Body of pancreas (tissue), 4 donors: ENCODE measurements at regions not wholly inside any gene's neighbourhood (a gene's known extent, or its start where the extent isn't known, plus 50 kb on each side); places are given as distances from the start of the nearest gene placed in this dataset.

Source experiments
- ATAC-seq: fragments of 150-250 bp; one replicate; pipeline ENCODE4 v1.9.1; 2016
- DNase-seq, 4 donors: peaks; one replicate each; pipeline ENCODE4 v3.0.0-alpha.2; 2019
- H3K27ac ChIP-seq, 4 donors: fragments of 200-600 bp; sonication (generic); 1 replicate in 3 of 4; 2 replicates in 1 of 4; pipeline versions ENCODE4 v1.5.1 to v1.6.1; 2016 to 2019; ENCODE audit warnings: mild to moderate bottlenecking in 1 of 4, mixed read lengths in 1 of 4, moderate library complexity in 1 of 4
- H3K27me3 ChIP-seq, 2 donors: fragments of 200-600 bp; sonication (generic); one replicate each; pipeline ENCODE4 v1.6.0; 2016; ENCODE audit warnings: mild to moderate bottlenecking in 1 of 2
- H3K36me3 ChIP-seq, 2 donors: fragments of 200-600 bp; sonication (generic); replicated peaks in 1 of 2; 2 replicates each; pipeline ENCODE4 v1.5.1; 2016; ENCODE audit warnings: low read depth in 2 of 2; ENCODE audit not compliant: insufficient read depth in 1 of 2
- H3K4me1 ChIP-seq: fragments of 200-600 bp; sonication (generic); one replicate; pipeline ENCODE4 v1.6.0; 2016
- H3K4me3 ChIP-seq, 2 donors: fragments of 200-600 bp; sonication (generic); 1 replicate in 1 of 2; 2 replicates in 1 of 2; pipeline ENCODE4 v1.5.1; 2016 to 2019
- H3K9me3 ChIP-seq, 3 donors: fragments of 200-600 bp; sonication (generic); 1 replicate in 2 of 3; 2 replicates in 1 of 3; pipeline ENCODE4 v1.5.1; 2016
- POLR2A ChIP-seq, 3 donors: fragments of 450-650 bp; IDR thresholded peaks; one replicate each; pipeline ENCODE4 v1.6.1; 2016; ENCODE audit warnings: antibody characterized with exemption in 3 of 3, mild to moderate bottlenecking in 2 of 3
- WGBS, 2 donors: methylation state at CpG; one replicate each; pipeline ENCODE4 v1.1.5; 2017; 5-methylcytosine and 5-hydroxymethylcytosine counted together
- intact Hi-C: fragments of 100-400 bp; cut with DNase I; formaldehyde crosslinking; loops from one replicate; pipeline ENCODE4 v1.15.1; 2023
- TF ChIP-seq, protein P1 (sequence below), 7 experiments: fragments of 450-650 bp in 4 of 7; fragments of 200-600 bp in 3 of 7; sonication (generic) in 3 of 7; IDR thresholded peaks; one replicate each; pipeline ENCODE4 v1.5.1; 2016 to 2019; ENCODE audit warnings: antibody characterized with exemption in 7 of 7

- intact Hi-C loops = no loop called here
- no peak for TF ChIP-seq POLR2A (IDR thresholded peaks at IDR 0.05)
- TF ChIP-seq, protein P1, sequence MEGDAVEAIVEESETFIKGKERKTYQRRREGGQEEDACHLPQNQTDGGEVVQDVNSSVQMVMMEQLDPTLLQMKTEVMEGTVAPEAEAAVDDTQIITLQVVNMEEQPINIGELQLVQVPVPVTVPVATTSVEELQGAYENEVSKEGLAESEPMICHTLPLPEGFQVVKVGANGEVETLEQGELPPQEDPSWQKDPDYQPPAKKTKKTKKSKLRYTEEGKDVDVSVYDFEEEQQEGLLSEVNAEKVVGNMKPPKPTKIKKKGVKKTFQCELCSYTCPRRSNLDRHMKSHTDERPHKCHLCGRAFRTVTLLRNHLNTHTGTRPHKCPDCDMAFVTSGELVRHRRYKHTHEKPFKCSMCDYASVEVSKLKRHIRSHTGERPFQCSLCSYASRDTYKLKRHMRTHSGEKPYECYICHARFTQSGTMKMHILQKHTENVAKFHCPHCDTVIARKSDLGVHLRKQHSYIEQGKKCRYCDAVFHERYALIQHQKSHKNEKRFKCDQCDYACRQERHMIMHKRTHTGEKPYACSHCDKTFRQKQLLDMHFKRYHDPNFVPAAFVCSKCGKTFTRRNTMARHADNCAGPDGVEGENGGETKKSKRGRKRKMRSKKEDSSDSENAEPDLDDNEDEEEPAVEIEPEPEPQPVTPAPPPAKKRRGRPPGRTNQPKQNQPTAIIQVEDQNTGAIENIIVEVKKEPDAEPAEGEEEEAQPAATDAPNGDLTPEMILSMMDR (IDR thresholded peaks at IDR 0.05) = no peak
- Histone ChIP-seq H3K9me3 (no peaks in the 10 kb centered on the region), H3K27ac (no peak overlapping the region), H3K4me1 (no peaks in the 10 kb centered on the region), H3K4me3 (no peak overlapping the region), H3K27me3 (no peaks in the 10 kb centered on the region), H3K36me3 (no peaks in the 10 kb centered on the region)
- no peak for DNase-seq
- 47 to 48% methylated on average over 8 of the region's 8 CpGs for WGBS, 2 donors
- no peak for ATAC-seq
These were observed 92.6 kb upstream of the TMEM132E start for GRCh38 chr17:34486761-34487160.

GRCh38 chr17:34485999-34486398 is 93.4 kb upstream of the TMEM132E start:
- ATAC-seq = no peak
- intact Hi-C loops = no loop called here
- Histone ChIP-seq H3K9me3 (no peaks in the 10 kb centered on the region), H3K4me1 (no peaks in the 10 kb centered on the region), H3K27me3 (no peaks in the 10 kb centered on the region), H3K27ac (no peak overlapping the region), H3K4me3 (no peak overlapping the region), H3K36me3 (no peaks in the 10 kb centered on the region)
- DNase-seq = no peak
- TF ChIP-seq POLR2A (IDR thresholded peaks at IDR 0.05) = no peak
- TF ChIP-seq, protein P1 (IDR thresholded peaks at IDR 0.05) = no peak
- 59 to 68% methylated on average over 7 of the region's 7 CpGs for WGBS, 2 donors

- H3K4me3 ChIP-seq = no peak overlapping the region
- intact Hi-C loops = no loop called here
- H3K27ac ChIP-seq = no peak overlapping the region
- ATAC-seq (no peak), DNase-seq (no peak)
- no peaks in the 10 kb centered on the region for H3K27me3 ChIP-seq
- no peaks in the 10 kb centered on the region for H3K36me3 ChIP-seq
- H3K9me3 ChIP-seq = no peaks in the 10 kb centered on the region
- 53 to 60% methylated on average over 6 to 8 of the region's 8 CpGs for WGBS, 2 donors
- TF ChIP-seq, protein P1 (IDR thresholded peaks at IDR 0.05) = no peak
- no peak for TF ChIP-seq POLR2A (IDR thresholded peaks at IDR 0.05)
- no peaks in the 10 kb centered on the region for H3K4me1 ChIP-seq
These were observed 95.1 kb upstream of the TMEM132E start for GRCh38 chr17:34484193-34484733.

GRCh38 chr17:34482730-34483129 is 96.7 kb upstream of the TMEM132E start:
- Histone ChIP-seq H3K27ac (no peak overlapping the region), H3K4me1 (no peaks in the 10 kb centered on the region), H3K27me3 (no peaks in the 10 kb centered on the region), H3K36me3 (no peaks in the 10 kb centered on the region), H3K9me3 (no peaks in the 10 kb centered on the region), H3K4me3 (no peak overlapping the region)
- intact Hi-C loops = no loop called here
- ATAC-seq (no peak), DNase-seq (no peak)
- TF ChIP-seq POLR2A (IDR thresholded peaks at IDR 0.05) = no peak
- TF ChIP-seq, protein P1 (IDR thresholded peaks at IDR 0.05) = no peak
- 7 to 41% methylated on average over 2 to 7 of the region's 7 CpGs for WGBS, 2 donors

DNA sequence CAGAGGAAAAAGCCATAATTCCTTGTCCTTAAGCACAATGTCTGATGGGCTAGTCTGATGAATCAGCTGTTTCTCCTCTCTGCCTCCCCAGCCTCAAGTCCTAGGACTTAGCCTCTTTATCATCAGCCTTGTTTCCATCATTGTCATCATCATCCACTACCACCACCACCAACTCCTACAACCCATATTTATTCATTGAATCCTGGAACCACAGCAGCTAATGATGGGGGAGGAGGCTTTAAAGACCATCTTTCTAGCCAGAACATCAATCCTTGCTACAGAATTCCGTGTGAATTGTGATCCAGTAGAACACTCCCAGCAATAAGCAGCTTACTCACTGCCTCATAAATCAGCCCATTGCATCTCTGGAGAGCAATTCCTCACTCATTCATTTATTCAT is 97.6 kb upstream of the TMEM132E start:
- no peaks in the 10 kb centered on the region for H3K27me3 ChIP-seq

More for the DNA sequence above, 97.6 kb upstream of the TMEM132E start:
- no peaks in the 10 kb centered on the region for H3K4me1 ChIP-seq
- H3K27ac ChIP-seq = no peak overlapping the region
- ATAC-seq (no peak), DNase-seq (no peak)
- H3K4me3 ChIP-seq = no peak overlapping the region
- TF ChIP-seq, protein P1 (IDR thresholded peaks at IDR 0.05) = no peak
- TF ChIP-seq POLR2A (IDR thresholded peaks at IDR 0.05) = no peak
- intact Hi-C loops = no loop called here
- H3K36me3 ChIP-seq = no peaks in the 10 kb centered on the region
- no peaks in the 10 kb centered on the region for H3K9me3 ChIP-seq
- WGBS, 2 donors = 14 to 23% methylated on average over 1 of the region's 1 CpG
